GM12865 (cell line): ENCODE measurements at regions not wholly inside any gene's neighbourhood (a gene's known extent, or its start where the extent isn't known, plus 50 kb on each side); places are given as distances from the start of the nearest gene placed in this dataset.

ENCODE experiments used
- DNase-seq: peaks from one replicate; pipeline ENCODE4 v3.0.0; 2010; ENCODE audit warnings: low read depth
- H3K4me3 ChIP-seq: 2 replicates; pipeline ENCODE4 v1.5.1; 2011; ENCODE audit warnings: mild to moderate bottlenecking, low read depth, low read length, control low read depth
- CTCF ChIP-seq: IDR thresholded peaks from 2 replicates; pipeline ENCODE4 v1.5.1; 2011; ENCODE audit warnings: low read length, control low read depth, low read depth, inconsistent platforms; ENCODE audit not compliant: insufficient read depth; ENCODE audit errors: missing control alignments

GRCh38 chr9:134590240-134591081 lies 51.1 kb upstream of the COL5A1 start:
- no peak for TF ChIP-seq CTCF
- DNase-seq, result no peak
- no peak overlapping the region for H3K4me3 ChIP-seq

- H3K4me3 ChIP-seq, result no peak overlapping the region
- TF ChIP-seq CTCF, result no peak
- no peak for DNase-seq
Measured at GRCh38 chr9:134591082-134591571, 50.5 kb upstream of the COL5A1 start.

- TF ChIP-seq CTCF, result no peak
- DNase-seq, result no peak
- no peak overlapping the region for H3K4me3 ChIP-seq
Measured at GRCh38 chr9:134591573-134591981, 50.0 kb upstream of the COL5A1 start.
